GM23338 (cell line): ENCODE measurements at regions not wholly inside any gene's neighbourhood (a gene's known extent, or its start where the extent isn't known, plus 50 kb on each side); places are given as distances from the start of the nearest gene placed in this dataset.

Experiments
- ATAC-seq: fragments of 200-7000 bp; cut with Tn5 transposase; 3 replicates; pipeline ENCODE4 v1.9.1; 2020
- DNase-seq: peaks from one replicate; pipeline ENCODE4 v3.0.0-alpha.2; 2015; ENCODE audit warnings: low spot score
- H2AFZ ChIP-seq: fragments of 200-600 bp; sonication (generic); 2 replicates; pipeline ENCODE4 v1.8.0; 2016; ENCODE audit warnings: antibody characterized with exemption, mild to moderate bottlenecking, moderate library complexity
- H3F3A ChIP-seq: fragments of 200-600 bp; sonication (generic); replicated peaks from 2 replicates; pipeline ENCODE4 v1.8.0; 2017; ENCODE audit warnings: antibody characterized with exemption, mixed run types, low read depth
- H3K27ac ChIP-seq: fragments of 200-600 bp; sonication (generic); 2 replicates; pipeline ENCODE4 v1.6.1; 2016; ENCODE audit warnings: low read depth
- H3K27me3 ChIP-seq: fragments of 200-600 bp; sonication (generic); 2 replicates; pipeline ENCODE4 v1.8.0; 2016; ENCODE audit warnings: mild to moderate bottlenecking, mixed run types, moderate library complexity; ENCODE audit not compliant: insufficient read depth
- H3K36me3 ChIP-seq: fragments of 200-600 bp; sonication (generic); 2 replicates; pipeline ENCODE4 v1.8.0; 2016; ENCODE audit warnings: mild to moderate bottlenecking; ENCODE audit not compliant: insufficient read depth
- H3K4me1 ChIP-seq: fragments of 200-600 bp; sonication (generic); 2 replicates; pipeline ENCODE4 v1.8.0; 2016; ENCODE audit warnings: mild to moderate bottlenecking, moderate library complexity; ENCODE audit not compliant: insufficient read depth
- H3K4me2 ChIP-seq: fragments of 200-600 bp; sonication (generic); 2 replicates; pipeline ENCODE4 v1.7.1; 2017; ENCODE audit warnings: mixed run types
- H3K4me3 ChIP-seq: fragments of 200-600 bp; sonication (generic); 2 replicates; pipeline ENCODE4 v1.6.1; 2016; ENCODE audit warnings: mixed run types
- H3K79me2 ChIP-seq: fragments of 200-600 bp; sonication (generic); replicated peaks from 2 replicates; pipeline ENCODE4 v1.8.0; 2017; ENCODE audit warnings: mild to moderate bottlenecking; ENCODE audit not compliant: insufficient read depth
- H3K9me2 ChIP-seq: fragments of 200-600 bp; sonication (generic); 2 replicates; pipeline ENCODE4 v1.8.0; 2017; ENCODE audit not compliant: insufficient read depth
- H4K20me1 ChIP-seq: fragments of 200-600 bp; sonication (generic); replicated peaks from 2 replicates; pipeline ENCODE4 v1.8.0; 2017; ENCODE audit warnings: mild to moderate bottlenecking; ENCODE audit not compliant: insufficient read depth
- H3K27ac Mint-ChIP-seq: 2 replicates; pipeline ENCODE4 v1.8.0; 2020; ENCODE audit warnings: inconsistent platforms, mild to moderate bottlenecking, moderate library complexity, mixed read lengths
- H3K27me3 Mint-ChIP-seq: 3 replicates; pipeline ENCODE4 v1.8.0; 2022; ENCODE audit warnings: low read depth, mild to moderate bottlenecking, moderate library complexity, mixed read lengths, inconsistent platforms; ENCODE audit not compliant: insufficient read depth, poor library complexity
- H3K36me3 Mint-ChIP-seq: 3 replicates; pipeline ENCODE4 v1.8.0; 2021; ENCODE audit warnings: low read depth, mild to moderate bottlenecking, inconsistent platforms, moderate library complexity, mixed read lengths
- H3K4me1 Mint-ChIP-seq: 3 replicates; pipeline ENCODE4 v1.8.0; 2020; ENCODE audit warnings: mild to moderate bottlenecking, inconsistent platforms, mixed read lengths
- H3K4me3 Mint-ChIP-seq: 3 replicates; pipeline ENCODE4 v1.8.0; 2021; ENCODE audit warnings: moderate library complexity, mild to moderate bottlenecking, inconsistent platforms, mixed read lengths
- H3K9me3 Mint-ChIP-seq: 3 replicates; pipeline ENCODE4 v1.8.0; 2020; ENCODE audit warnings: moderate library complexity, mild to moderate bottlenecking, inconsistent platforms, mixed read lengths
- CREB1 ChIP-seq: fragments of 250-450 bp; sonication (Bioruptor Pico); IDR thresholded peaks from 2 replicates; pipeline ENCODE4 v1.5.0; 2020; ENCODE audit warnings: low read depth, mild to moderate bottlenecking, moderate library complexity
- ETS1 ChIP-seq: IDR thresholded peaks from 2 replicates; pipeline ENCODE4 v1.6.1; 2016; ENCODE audit warnings: antibody characterized with exemption
- EZH2 ChIP-seq: fragments of 200-600 bp; sonication (generic); IDR thresholded peaks from one replicate; pipeline ENCODE4 v1.8.0; 2017; ENCODE audit warnings: antibody characterized with exemption, mild to moderate bottlenecking, low read depth; ENCODE audit not compliant: unreplicated experiment
- EZH2phosphoT487 ChIP-seq: fragments of 200-600 bp; sonication (generic); IDR thresholded peaks from one replicate; pipeline ENCODE4 v1.8.1; 2018; ENCODE audit warnings: antibody characterized with exemption; ENCODE audit not compliant: unreplicated experiment
- JUNB ChIP-seq: IDR thresholded peaks from one replicate; pipeline ENCODE4 v1.6.1; 2016; ENCODE audit warnings: antibody characterized with exemption; ENCODE audit not compliant: unreplicated experiment
- NANOG ChIP-seq: IDR thresholded peaks from 2 replicates; pipeline ENCODE4 v1.6.1; 2016; ENCODE audit warnings: antibody characterized with exemption, borderline replicate concordance
- STAT1 ChIP-seq: IDR thresholded peaks from one replicate; pipeline ENCODE4 v1.6.1; 2016; ENCODE audit warnings: antibody characterized with exemption; ENCODE audit not compliant: unreplicated experiment
- ZNF114 ChIP-seq: fragments of 250-450 bp; sonication (Bioruptor Pico); IDR thresholded peaks from 2 replicates; pipeline ENCODE4 v1.5.0; 2020; ENCODE audit warnings: mild to moderate bottlenecking, moderate library complexity
- ZNF331 ChIP-seq: fragments of 250-450 bp; sonication (Bioruptor Pico); IDR thresholded peaks from 2 replicates; pipeline ENCODE4 v1.5.0; 2020; ENCODE audit warnings: low read depth, mild to moderate bottlenecking, moderate library complexity
- TF ChIP-seq, protein P1 (sequence below), 2 experiments: fragments of 200-600 bp in 1 of 2; sonication (generic) in 1 of 2; conservative IDR thresholded peaks; 2 replicates each; pipeline versions ENCODE4 v1.5.1 to v1.6.1; 2016 to 2017; ENCODE audit warnings: antibody characterized with exemption in 2 of 2, low read depth in 2 of 2, mild to moderate bottlenecking in 2 of 2, moderate library complexity in 1 of 2
- TF ChIP-seq, protein P2 (sequence below): fragments of 250-450 bp; sonication (Bioruptor Pico); IDR thresholded peaks from 2 replicates; pipeline ENCODE4 v1.5.0; 2020; ENCODE audit warnings: mild to moderate bottlenecking, moderate library complexity
- TF ChIP-seq, protein P3 (sequence below): IDR thresholded peaks from one replicate; pipeline ENCODE4 v1.6.1; 2018; ENCODE audit warnings: antibody characterized with exemption; ENCODE audit not compliant: unreplicated experiment

DNA sequence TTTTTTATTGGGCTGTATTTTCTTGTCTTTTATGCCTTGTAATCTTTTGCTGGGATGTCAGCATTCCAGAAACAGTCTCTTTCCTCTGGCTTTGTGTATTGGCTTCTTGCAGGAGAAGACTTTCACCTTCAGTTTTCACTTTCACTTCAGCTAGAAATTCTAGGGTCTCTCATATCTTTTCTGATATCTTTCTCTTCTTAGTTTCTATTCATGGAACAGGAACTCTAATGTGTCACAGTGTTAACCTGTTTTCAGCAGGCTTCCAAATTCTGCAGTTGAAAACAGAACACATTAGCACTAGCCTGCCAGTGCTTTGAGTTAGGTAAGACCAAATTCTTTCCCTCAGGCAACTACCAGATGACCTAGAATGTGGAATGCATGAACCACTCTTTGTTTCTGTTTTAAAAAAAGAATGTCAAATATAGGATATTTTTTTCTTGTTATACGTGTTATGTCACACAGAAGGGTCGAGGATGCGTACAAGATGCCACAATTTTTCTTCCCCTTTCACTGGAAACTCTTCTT lies 164.7 kb downstream of the TUSC1 start:
- Mint-ChIP-seq H3K27ac (no peak overlapping the region), H3K4me3 (no peak overlapping the region), H3K4me1 (no peaks in the 10 kb centered on the region), H3K27me3 (no peaks in the 10 kb centered on the region), H3K36me3 (no peaks in the 10 kb centered on the region), H3K9me3 (no peaks in the 10 kb centered on the region)
- H3K4me1 ChIP-seq, result no peaks in the 10 kb centered on the region
- no peaks in the 10 kb centered on the region for H3K79me2 ChIP-seq
- no peak overlapping the region for H3K27ac ChIP-seq
- no peak for DNase-seq
- H3K4me2 ChIP-seq, result no peak overlapping the region
- no peaks in the 10 kb centered on the region for H3K36me3 ChIP-seq
- ATAC-seq, result no peak
- H3K27me3 ChIP-seq, result no peaks in the 10 kb centered on the region
- H4K20me1 ChIP-seq, result no peaks in the 10 kb centered on the region
- no peaks in the 10 kb centered on the region for H3F3A ChIP-seq
- H3K4me3 ChIP-seq, result no peak overlapping the region
- H2AFZ ChIP-seq, result no peak overlapping the region
- no peaks in the 10 kb centered on the region for H3K9me2 ChIP-seq
- TF ChIP-seq ZNF331 (CRISPR knock-in tag) (no peak), EZH2phosphoT487 (no peak), EZH2 (no peak), NANOG (no peak), CREB1 (CRISPR knock-in tag) (no peak), STAT1 (no peak), ZNF114 (no peak), JUNB (no peak), ETS1 (no peak)
- TF ChIP-seq, protein P1, sequence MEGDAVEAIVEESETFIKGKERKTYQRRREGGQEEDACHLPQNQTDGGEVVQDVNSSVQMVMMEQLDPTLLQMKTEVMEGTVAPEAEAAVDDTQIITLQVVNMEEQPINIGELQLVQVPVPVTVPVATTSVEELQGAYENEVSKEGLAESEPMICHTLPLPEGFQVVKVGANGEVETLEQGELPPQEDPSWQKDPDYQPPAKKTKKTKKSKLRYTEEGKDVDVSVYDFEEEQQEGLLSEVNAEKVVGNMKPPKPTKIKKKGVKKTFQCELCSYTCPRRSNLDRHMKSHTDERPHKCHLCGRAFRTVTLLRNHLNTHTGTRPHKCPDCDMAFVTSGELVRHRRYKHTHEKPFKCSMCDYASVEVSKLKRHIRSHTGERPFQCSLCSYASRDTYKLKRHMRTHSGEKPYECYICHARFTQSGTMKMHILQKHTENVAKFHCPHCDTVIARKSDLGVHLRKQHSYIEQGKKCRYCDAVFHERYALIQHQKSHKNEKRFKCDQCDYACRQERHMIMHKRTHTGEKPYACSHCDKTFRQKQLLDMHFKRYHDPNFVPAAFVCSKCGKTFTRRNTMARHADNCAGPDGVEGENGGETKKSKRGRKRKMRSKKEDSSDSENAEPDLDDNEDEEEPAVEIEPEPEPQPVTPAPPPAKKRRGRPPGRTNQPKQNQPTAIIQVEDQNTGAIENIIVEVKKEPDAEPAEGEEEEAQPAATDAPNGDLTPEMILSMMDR (conservative IDR thresholded peaks at IDR 0.05; ENCODE audit: low read depth in 2 of 2), result no peak
- TF ChIP-seq, protein P2, sequence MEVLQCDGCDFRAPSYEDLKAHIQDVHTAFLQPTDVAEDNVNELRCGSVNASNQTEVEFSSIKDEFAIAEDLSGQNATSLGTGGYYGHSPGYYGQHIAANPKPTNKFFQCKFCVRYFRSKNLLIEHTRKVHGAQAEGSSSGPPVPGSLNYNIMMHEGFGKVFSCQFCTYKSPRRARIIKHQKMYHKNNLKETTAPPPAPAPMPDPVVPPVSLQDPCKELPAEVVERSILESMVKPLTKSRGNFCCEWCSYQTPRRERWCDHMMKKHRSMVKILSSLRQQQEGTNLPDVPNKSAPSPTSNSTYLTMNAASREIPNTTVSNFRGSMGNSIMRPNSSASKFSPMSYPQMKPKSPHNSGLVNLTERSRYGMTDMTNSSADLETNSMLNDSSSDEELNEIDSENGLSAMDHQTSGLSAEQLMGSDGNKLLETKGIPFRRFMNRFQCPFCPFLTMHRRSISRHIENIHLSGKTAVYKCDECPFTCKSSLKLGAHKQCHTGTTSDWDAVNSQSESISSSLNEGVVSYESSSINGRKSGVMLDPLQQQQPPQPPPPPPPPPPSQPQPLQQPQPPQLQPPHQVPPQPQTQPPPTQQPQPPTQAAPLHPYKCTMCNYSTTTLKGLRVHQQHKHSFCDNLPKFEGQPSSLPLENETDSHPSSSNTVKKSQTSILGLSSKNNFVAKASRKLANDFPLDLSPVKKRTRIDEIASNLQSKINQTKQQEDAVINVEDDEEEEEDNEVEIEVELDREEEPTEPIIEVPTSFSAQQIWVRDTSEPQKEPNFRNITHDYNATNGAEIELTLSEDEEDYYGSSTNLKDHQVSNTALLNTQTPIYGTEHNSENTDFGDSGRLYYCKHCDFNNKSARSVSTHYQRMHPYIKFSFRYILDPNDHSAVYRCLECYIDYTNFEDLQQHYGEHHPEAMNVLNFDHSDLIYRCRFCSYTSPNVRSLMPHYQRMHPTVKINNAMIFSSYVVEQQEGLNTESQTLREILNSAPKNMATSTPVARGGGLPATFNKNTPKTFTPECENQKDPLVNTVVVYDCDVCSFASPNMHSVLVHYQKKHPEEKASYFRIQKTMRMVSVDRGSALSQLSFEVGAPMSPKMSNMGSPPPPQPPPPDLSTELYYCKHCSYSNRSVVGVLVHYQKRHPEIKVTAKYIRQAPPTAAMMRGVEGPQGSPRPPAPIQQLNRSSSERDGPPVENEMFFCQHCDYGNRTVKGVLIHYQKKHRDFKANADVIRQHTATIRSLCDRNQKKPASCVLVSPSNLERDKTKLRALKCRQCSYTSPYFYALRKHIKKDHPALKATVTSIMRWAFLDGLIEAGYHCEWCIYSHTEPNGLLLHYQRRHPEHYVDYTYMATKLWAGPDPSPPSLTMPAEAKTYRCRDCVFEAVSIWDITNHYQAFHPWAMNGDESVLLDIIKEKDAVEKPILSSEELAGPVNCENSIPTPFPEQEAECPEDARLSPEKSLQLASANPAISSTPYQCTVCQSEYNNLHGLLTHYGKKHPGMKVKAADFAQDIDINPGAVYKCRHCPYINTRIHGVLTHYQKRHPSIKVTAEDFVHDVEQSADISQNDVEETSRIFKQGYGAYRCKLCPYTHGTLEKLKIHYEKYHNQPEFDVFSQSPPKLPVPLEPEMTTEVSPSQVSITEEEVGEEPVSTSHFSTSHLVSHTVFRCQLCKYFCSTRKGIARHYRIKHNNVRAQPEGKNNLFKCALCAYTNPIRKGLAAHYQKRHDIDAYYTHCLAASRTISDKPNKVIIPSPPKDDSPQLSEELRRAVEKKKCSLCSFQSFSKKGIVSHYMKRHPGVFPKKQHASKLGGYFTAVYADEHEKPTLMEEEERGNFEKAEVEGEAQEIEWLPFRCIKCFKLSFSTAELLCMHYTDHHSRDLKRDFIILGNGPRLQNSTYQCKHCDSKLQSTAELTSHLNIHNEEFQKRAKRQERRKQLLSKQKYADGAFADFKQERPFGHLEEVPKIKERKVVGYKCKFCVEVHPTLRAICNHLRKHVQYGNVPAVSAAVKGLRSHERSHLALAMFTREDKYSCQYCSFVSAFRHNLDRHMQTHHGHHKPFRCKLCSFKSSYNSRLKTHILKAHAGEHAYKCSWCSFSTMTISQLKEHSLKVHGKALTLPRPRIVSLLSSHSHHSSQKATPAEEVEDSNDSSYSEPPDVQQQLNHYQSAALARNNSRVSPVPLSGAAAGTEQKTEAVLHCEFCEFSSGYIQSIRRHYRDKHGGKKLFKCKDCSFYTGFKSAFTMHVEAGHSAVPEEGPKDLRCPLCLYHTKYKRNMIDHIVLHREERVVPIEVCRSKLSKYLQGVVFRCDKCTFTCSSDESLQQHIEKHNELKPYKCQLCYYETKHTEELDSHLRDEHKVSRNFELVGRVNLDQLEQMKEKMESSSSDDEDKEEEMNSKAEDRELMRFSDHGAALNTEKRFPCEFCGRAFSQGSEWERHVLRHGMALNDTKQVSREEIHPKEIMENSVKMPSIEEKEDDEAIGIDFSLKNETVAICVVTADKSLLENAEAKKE (CRISPR knock-in tag), result no peak
- TF ChIP-seq, protein P3, sequence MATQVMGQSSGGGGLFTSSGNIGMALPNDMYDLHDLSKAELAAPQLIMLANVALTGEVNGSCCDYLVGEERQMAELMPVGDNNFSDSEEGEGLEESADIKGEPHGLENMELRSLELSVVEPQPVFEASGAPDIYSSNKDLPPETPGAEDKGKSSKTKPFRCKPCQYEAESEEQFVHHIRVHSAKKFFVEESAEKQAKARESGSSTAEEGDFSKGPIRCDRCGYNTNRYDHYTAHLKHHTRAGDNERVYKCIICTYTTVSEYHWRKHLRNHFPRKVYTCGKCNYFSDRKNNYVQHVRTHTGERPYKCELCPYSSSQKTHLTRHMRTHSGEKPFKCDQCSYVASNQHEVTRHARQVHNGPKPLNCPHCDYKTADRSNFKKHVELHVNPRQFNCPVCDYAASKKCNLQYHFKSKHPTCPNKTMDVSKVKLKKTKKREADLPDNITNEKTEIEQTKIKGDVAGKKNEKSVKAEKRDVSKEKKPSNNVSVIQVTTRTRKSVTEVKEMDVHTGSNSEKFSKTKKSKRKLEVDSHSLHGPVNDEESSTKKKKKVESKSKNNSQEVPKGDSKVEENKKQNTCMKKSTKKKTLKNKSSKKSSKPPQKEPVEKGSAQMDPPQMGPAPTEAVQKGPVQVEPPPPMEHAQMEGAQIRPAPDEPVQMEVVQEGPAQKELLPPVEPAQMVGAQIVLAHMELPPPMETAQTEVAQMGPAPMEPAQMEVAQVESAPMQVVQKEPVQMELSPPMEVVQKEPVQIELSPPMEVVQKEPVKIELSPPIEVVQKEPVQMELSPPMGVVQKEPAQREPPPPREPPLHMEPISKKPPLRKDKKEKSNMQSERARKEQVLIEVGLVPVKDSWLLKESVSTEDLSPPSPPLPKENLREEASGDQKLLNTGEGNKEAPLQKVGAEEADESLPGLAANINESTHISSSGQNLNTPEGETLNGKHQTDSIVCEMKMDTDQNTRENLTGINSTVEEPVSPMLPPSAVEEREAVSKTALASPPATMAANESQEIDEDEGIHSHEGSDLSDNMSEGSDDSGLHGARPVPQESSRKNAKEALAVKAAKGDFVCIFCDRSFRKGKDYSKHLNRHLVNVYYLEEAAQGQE, result no peak
